ENCODE measurements at regions not wholly inside any gene's neighbourhood (a gene's known extent, or its start where the extent isn't known, plus 50 kb on each side); places are given as distances from the start of the nearest gene placed in this dataset.
"Not testable (repeated sequence)": the region's sequence is repeated elsewhere in the genome, so short reads cannot be mapped to it uniquely, and the experiment has no call there.

- H3K4me1 ChIP-seq = peaks cover 0 to 16% (median 2%) of the 10 kb centered on the region in 4 donors
- intact Hi-C loops (cut with DNase I; ENCODE audit: low total_unique reads); in situ Hi-C loops (cut with MboI; ENCODE audit: low pct_ligation_motif_present in 1 of 4, low pct_unique_long_range_greater_than_20kb in 1 of 4, low sequenced_read_pairs in 3 of 4); H3K36me3 ChIP-seq; H3K27me3 ChIP-seq; DNase-seq; H3K4me3 ChIP-seq; H3K9me3 ChIP-seq: not testable (repeated sequence)
- H3K27ac ChIP-seq = peak overlapping the region in 2 of 4 donors; percentile 17 to 76
- WGBS, 2 donors (ENCODE audit: low coverage in 1 of 2) = 88 to 91% methylated on average over 1 of the region's 1 CpG
Observed at GRCh38 chr2:87488021-87488420, 259.9 kb upstream of the PLGLB2 start.

DNA sequence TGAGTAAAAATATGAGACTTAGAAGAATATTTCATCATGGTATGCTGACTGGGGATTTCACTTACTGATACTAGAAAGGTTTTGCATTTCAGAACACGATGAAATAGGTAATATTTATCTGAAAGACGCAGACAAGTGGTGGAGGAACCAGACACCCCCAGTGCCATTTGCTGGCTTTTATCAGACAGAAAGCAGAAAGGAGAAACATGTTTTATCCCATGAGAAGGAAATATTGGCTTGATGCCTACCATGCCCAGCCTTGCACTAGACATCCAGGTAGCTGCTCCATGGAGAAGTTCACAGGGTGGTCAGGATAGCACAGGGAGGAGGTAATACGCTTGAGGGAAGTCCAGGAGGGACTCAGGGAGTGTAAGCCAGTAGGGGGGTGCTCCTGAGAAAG is 258.9 kb upstream of the PLGLB2 start:
- H3K4me1 ChIP-seq; in situ Hi-C loops (cut with MboI; ENCODE audit: low pct_ligation_motif_present in 1 of 4, low pct_unique_long_range_greater_than_20kb in 1 of 4, low sequenced_read_pairs in 3 of 4); H3K4me3 ChIP-seq; H3K9me3 ChIP-seq; H3K27me3 ChIP-seq; H3K27ac ChIP-seq; DNase-seq; H3K36me3 ChIP-seq; intact Hi-C loops (cut with DNase I; ENCODE audit: low total_unique reads): not testable (repeated sequence)
- 89% methylated on average over 3 of the region's 3 CpGs; no CpG with 5 or more reads in 1 of the 2 donors for WGBS, 2 donors (ENCODE audit: low coverage in 1 of 2)

- intact Hi-C loops (cut with DNase I; ENCODE audit: low total_unique reads) = not testable (repeated sequence)
- peak overlapping the region in 1 of 4 donors; percentile 38 for H3K27ac ChIP-seq
Observed at GRCh38 chr2:87494846-87495245, 253.0 kb upstream of the PLGLB2 start.

GRCh38 chr2:87495455-87495854 is 252.4 kb upstream of the PLGLB2 start:
- H3K36me3 ChIP-seq; H3K9me3 ChIP-seq; in situ Hi-C loops (cut with MboI; ENCODE audit: low pct_ligation_motif_present in 1 of 4, low pct_unique_long_range_greater_than_20kb in 1 of 4, low sequenced_read_pairs in 3 of 4); H3K4me1 ChIP-seq; intact Hi-C loops (cut with DNase I; ENCODE audit: low total_unique reads); DNase-seq; H3K27me3 ChIP-seq; H3K4me3 ChIP-seq: not testable (repeated sequence)
- WGBS, 2 donors (ENCODE audit: low coverage in 1 of 2) = 89 to 92% methylated on average over 1 to 5 of the region's 5 CpGs
- H3K27ac ChIP-seq = peak overlapping the region in 1 of 4 donors; percentile 38

More at GRCh38 chr2:87494846-87495245, 253.0 kb upstream of the PLGLB2 start:
- 85 to 87% methylated on average over 5 of the region's 5 CpGs for WGBS, 2 donors (ENCODE audit: low coverage in 1 of 2)
- in situ Hi-C loops (cut with MboI; ENCODE audit: low pct_ligation_motif_present in 1 of 4, low pct_unique_long_range_greater_than_20kb in 1 of 4, low sequenced_read_pairs in 3 of 4); H3K27me3 ChIP-seq; H3K36me3 ChIP-seq; H3K4me1 ChIP-seq; H3K9me3 ChIP-seq; H3K4me3 ChIP-seq; DNase-seq: not testable (repeated sequence)

GRCh38 chr2:87496036-87497006 is 251.6 kb upstream of the PLGLB2 start:
- in situ Hi-C loops (cut with MboI; ENCODE audit: low pct_ligation_motif_present in 1 of 4, low pct_unique_long_range_greater_than_20kb in 1 of 4, low sequenced_read_pairs in 3 of 4); H3K36me3 ChIP-seq; H3K4me1 ChIP-seq; H3K27me3 ChIP-seq; H3K4me3 ChIP-seq; intact Hi-C loops (cut with DNase I; ENCODE audit: low total_unique reads); DNase-seq; H3K9me3 ChIP-seq: not testable (repeated sequence)
- 23% methylated on average over 3 of the region's 6 CpGs; no CpG with 5 or more reads in 1 of the 2 donors for WGBS, 2 donors (ENCODE audit: low coverage in 1 of 2)
- peak overlapping the region in 2 of 4 donors; percentile 28 to 38 for H3K27ac ChIP-seq
- TF ChIP-seq, protein P1, sequence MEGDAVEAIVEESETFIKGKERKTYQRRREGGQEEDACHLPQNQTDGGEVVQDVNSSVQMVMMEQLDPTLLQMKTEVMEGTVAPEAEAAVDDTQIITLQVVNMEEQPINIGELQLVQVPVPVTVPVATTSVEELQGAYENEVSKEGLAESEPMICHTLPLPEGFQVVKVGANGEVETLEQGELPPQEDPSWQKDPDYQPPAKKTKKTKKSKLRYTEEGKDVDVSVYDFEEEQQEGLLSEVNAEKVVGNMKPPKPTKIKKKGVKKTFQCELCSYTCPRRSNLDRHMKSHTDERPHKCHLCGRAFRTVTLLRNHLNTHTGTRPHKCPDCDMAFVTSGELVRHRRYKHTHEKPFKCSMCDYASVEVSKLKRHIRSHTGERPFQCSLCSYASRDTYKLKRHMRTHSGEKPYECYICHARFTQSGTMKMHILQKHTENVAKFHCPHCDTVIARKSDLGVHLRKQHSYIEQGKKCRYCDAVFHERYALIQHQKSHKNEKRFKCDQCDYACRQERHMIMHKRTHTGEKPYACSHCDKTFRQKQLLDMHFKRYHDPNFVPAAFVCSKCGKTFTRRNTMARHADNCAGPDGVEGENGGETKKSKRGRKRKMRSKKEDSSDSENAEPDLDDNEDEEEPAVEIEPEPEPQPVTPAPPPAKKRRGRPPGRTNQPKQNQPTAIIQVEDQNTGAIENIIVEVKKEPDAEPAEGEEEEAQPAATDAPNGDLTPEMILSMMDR (IDR thresholded peaks at IDR 0.05) = peak in 3 of 5 experiments; percentile 18 to 30 (median 30)

GRCh38 chr2:87497135-87497534 is 250.8 kb upstream of the PLGLB2 start:
- H3K4me3 ChIP-seq; H3K36me3 ChIP-seq; intact Hi-C loops (cut with DNase I; ENCODE audit: low total_unique reads); DNase-seq; H3K27me3 ChIP-seq; in situ Hi-C loops (cut with MboI; ENCODE audit: low pct_ligation_motif_present in 1 of 4, low pct_unique_long_range_greater_than_20kb in 1 of 4, low sequenced_read_pairs in 3 of 4); H3K9me3 ChIP-seq; H3K4me1 ChIP-seq; H3K27ac ChIP-seq: not testable (repeated sequence)
- WGBS, 2 donors (ENCODE audit: low coverage in 1 of 2) = no CpG with 5 or more reads among the region's 3 CpGs

- H3K4me1 ChIP-seq; DNase-seq; H3K36me3 ChIP-seq; H3K9me3 ChIP-seq; in situ Hi-C loops (cut with MboI; ENCODE audit: low pct_ligation_motif_present in 1 of 4, low pct_unique_long_range_greater_than_20kb in 1 of 4, low sequenced_read_pairs in 3 of 4); intact Hi-C loops (cut with DNase I; ENCODE audit: low total_unique reads); H3K27me3 ChIP-seq; H3K4me3 ChIP-seq: not testable (repeated sequence)
- 60% methylated on average over 3 of the region's 4 CpGs; no CpG with 5 or more reads in 1 of the 2 donors for WGBS, 2 donors (ENCODE audit: low coverage in 1 of 2)
- peak overlapping the region in 2 of 4 donors; percentile 52 to 66 for H3K27ac ChIP-seq
Observed at GRCh38 chr2:87497700-87498099, 250.2 kb upstream of the PLGLB2 start.

DNA sequence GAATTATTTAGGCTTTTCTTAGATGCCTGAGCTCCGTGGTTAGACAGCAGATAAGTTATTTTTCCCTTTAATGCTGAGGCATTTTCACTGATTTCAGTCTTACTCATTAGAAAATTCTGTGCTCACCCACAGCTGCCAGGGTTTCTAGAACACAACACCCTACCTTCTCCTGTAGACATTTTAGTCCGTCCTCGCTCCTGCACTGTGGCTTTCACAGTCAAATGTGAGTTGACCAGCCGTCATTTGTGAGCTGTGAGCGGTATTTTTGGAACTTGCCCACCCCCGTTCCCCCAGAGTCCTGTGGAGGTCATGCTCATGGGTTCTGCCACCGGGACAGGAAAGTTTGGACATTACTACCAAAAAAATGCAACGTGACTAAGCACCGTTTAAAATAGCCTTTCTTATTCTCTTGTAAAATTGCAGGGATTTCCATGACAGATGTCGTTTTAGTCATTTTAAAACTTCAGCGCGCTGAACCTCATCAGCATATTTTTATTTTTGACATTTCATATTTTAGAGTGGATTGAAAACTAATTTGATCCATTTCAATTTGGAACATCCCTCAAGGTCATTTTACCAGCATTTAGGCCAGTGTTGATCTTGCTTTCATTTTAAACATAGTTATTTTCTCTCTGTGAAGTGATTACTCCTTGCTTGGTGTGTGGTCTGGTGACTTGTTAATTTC is 249.6 kb upstream of the PLGLB2 start:
- H3K4me1 ChIP-seq; in situ Hi-C loops (cut with MboI; ENCODE audit: low pct_ligation_motif_present in 1 of 4, low pct_unique_long_range_greater_than_20kb in 1 of 4, low sequenced_read_pairs in 3 of 4); H3K9me3 ChIP-seq; H3K4me3 ChIP-seq; H3K36me3 ChIP-seq; H3K27me3 ChIP-seq; intact Hi-C loops (cut with DNase I; ENCODE audit: low total_unique reads): not testable (repeated sequence)
- peak; percentile 51 for DNase-seq
- WGBS, 2 donors (ENCODE audit: low coverage in 1 of 2) = 40% methylated on average over 1 of the region's 12 CpGs; no CpG with 5 or more reads in 1 of the 2 donors
- H3K27ac ChIP-seq = peak overlapping the region in 3 of 4 donors; percentile 17 to 45 (median 21)

- in situ Hi-C loops (cut with MboI; ENCODE audit: low pct_ligation_motif_present in 1 of 4, low pct_unique_long_range_greater_than_20kb in 1 of 4, low sequenced_read_pairs in 3 of 4); H3K9me3 ChIP-seq; DNase-seq; H3K27me3 ChIP-seq; H3K4me1 ChIP-seq; H3K36me3 ChIP-seq; H3K4me3 ChIP-seq; intact Hi-C loops (cut with DNase I; ENCODE audit: low total_unique reads): not testable (repeated sequence)
- no CpG with 5 or more reads among the region's 7 CpGs for WGBS, 2 donors (ENCODE audit: low coverage in 1 of 2)
- peak overlapping the region in 3 of 4 donors; percentile 17 to 45 (median 21) for H3K27ac ChIP-seq
Observed at GRCh38 chr2:87498854-87499238, 249.0 kb upstream of the PLGLB2 start.
